ENCODE measurements at regions not wholly inside any gene's neighbourhood (a gene's known extent, or its start where the extent isn't known, plus 50 kb on each side); places are given as distances from the start of the nearest gene placed in this dataset.

- no peaks in the 10 kb centered on the region for H3K4me1 ChIP-seq (ENCODE audit: control insufficient read depth, extremely low read depth, insufficient read depth, low read length)
- H3K9ac ChIP-seq (ENCODE audit: insufficient read depth, low read length) = no peak overlapping the region
- DNase-seq (ENCODE audit: low read depth in 2 of 2) = no peak
- H3K4me3 ChIP-seq (replicated peaks in 1 of 4; ENCODE audit: control extremely low read depth in 1 of 4, insufficient read depth in 1 of 4, low read depth in 3 of 4, low read length in 4 of 4) = no peak overlapping the region
- no peak for TF ChIP-seq EZH2 (IDR thresholded peaks at IDR 0.05; ENCODE audit: low read length, missing control alignments)
- TF ChIP-seq, protein P1, sequence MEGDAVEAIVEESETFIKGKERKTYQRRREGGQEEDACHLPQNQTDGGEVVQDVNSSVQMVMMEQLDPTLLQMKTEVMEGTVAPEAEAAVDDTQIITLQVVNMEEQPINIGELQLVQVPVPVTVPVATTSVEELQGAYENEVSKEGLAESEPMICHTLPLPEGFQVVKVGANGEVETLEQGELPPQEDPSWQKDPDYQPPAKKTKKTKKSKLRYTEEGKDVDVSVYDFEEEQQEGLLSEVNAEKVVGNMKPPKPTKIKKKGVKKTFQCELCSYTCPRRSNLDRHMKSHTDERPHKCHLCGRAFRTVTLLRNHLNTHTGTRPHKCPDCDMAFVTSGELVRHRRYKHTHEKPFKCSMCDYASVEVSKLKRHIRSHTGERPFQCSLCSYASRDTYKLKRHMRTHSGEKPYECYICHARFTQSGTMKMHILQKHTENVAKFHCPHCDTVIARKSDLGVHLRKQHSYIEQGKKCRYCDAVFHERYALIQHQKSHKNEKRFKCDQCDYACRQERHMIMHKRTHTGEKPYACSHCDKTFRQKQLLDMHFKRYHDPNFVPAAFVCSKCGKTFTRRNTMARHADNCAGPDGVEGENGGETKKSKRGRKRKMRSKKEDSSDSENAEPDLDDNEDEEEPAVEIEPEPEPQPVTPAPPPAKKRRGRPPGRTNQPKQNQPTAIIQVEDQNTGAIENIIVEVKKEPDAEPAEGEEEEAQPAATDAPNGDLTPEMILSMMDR (conservative IDR thresholded peaks at IDR 0.05 in 1 of 2, IDR thresholded peaks at IDR 0.05 in 1 of 2; ENCODE audit: low read depth in 1 of 2, low read length in 2 of 2) = no peak
- no peak overlapping the region for H3K4me2 ChIP-seq (ENCODE audit: extremely low read depth, insufficient read depth, low read length)
- no peak overlapping the region for H3K27ac ChIP-seq (ENCODE audit: insufficient read depth, low read length)
- H3K27me3 ChIP-seq (ENCODE audit: control insufficient read depth, insufficient read depth, low read length) = no peaks in the 10 kb centered on the region
- H4K20me1 ChIP-seq (ENCODE audit: control insufficient read depth, extremely low read depth, insufficient read depth, low read length) = no peaks in the 10 kb centered on the region
- H3K79me2 ChIP-seq (ENCODE audit: control insufficient read depth, insufficient read depth, low read length) = no peaks in the 10 kb centered on the region
- no peaks in the 10 kb centered on the region for H3K36me3 ChIP-seq (ENCODE audit: control insufficient read depth, insufficient read depth, low read length)
- no peak overlapping the region for H2AFZ ChIP-seq (ENCODE audit: low read length)
- no peaks in the 10 kb centered on the region for H3K9me3 ChIP-seq (ENCODE audit: control insufficient read depth, insufficient read depth, low read depth, low read length)
Observed at GRCh38 chr6:14218519-14218800, 100.9 kb downstream of the CD83 start.

DNA sequence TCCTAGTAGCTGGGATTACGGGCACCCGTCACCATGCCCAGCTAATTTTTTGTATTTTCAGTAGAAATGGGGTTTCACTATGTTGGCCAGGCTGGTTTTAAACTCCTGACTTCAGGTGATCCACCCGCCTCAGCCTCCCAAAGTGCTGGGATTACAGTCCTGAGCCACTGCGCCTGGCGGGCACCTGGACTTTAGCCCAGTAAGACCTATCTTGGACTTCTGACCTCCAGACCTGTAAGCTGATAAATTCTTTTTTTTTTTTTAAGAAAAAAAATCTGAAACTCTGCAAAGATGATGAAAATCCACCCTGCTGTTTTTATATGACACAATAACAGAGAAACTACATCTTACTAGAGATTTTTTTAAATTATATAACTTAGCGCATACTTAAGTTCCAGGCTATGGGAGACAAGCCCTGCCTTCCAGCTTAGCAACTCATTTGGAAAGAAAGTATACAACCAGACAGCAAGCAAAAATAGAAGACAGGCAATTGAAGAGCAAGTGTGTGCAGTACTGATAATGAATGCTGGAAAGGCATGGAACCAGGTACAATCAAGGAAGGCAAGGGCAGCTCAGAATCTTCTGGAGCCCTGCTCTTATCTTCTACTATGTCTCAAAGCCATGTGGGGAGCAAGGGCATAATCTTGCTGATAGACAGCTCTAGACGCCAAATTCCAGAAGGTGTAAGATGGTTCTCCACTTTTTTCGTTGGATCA is 104.2 kb downstream of the CD83 start:
- Histone ChIP-seq H4K20me1 (ENCODE audit: control insufficient read depth, extremely low read depth, insufficient read depth, low read length) (no peaks in the 10 kb centered on the region), H3K27ac (ENCODE audit: insufficient read depth, low read length) (no peak overlapping the region), H2AFZ (ENCODE audit: low read length) (no peak overlapping the region), H3K4me1 (ENCODE audit: control insufficient read depth, extremely low read depth, insufficient read depth, low read length) (no peaks in the 10 kb centered on the region), H3K9ac (ENCODE audit: insufficient read depth, low read length) (no peak overlapping the region), H3K4me3 (replicated peaks in 1 of 4; ENCODE audit: control extremely low read depth in 1 of 4, insufficient read depth in 1 of 4, low read depth in 3 of 4, low read length in 4 of 4) (no peak overlapping the region), H3K79me2 (ENCODE audit: control insufficient read depth, insufficient read depth, low read length) (no peaks in the 10 kb centered on the region), H3K9me3 (ENCODE audit: control insufficient read depth, insufficient read depth, low read depth, low read length) (no peaks in the 10 kb centered on the region), H3K36me3 (ENCODE audit: control insufficient read depth, insufficient read depth, low read length) (no peaks in the 10 kb centered on the region), H3K4me2 (ENCODE audit: extremely low read depth, insufficient read depth, low read length) (no peak overlapping the region), H3K27me3 (ENCODE audit: control insufficient read depth, insufficient read depth, low read length) (no peaks in the 10 kb centered on the region)
- DNase-seq (ENCODE audit: low read depth in 2 of 2) = no peak
- TF ChIP-seq, protein P1 (conservative IDR thresholded peaks at IDR 0.05 in 1 of 2, IDR thresholded peaks at IDR 0.05 in 1 of 2; ENCODE audit: low read depth in 1 of 2, low read length in 2 of 2) = no peak
- no peak for TF ChIP-seq EZH2 (IDR thresholded peaks at IDR 0.05; ENCODE audit: low read length, missing control alignments)

DNA sequence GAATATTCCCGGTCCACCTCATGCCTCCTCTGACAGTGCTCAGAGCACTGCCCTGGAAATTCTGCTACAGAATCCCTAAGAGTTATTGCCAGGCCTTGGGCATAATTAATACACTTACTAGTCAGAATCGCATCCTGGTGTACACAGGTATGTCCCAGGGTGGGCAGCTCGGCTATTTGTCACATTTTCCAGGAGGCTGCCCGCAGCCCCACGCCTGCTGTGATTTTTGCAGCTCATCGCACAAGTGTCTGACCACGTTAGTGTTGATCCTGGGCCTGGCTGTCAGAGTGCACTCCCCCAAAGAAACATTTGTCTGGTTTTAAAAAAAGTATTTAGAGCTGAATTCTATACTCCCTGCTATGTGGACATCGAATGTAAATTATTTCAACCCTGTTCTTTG is 105.4 kb downstream of the CD83 start:
- H3K9me3 ChIP-seq (ENCODE audit: control insufficient read depth, insufficient read depth, low read depth, low read length) = no peaks in the 10 kb centered on the region
- no peaks in the 10 kb centered on the region for H3K27me3 ChIP-seq (ENCODE audit: control insufficient read depth, insufficient read depth, low read length)
- no peak overlapping the region for H3K4me2 ChIP-seq (ENCODE audit: extremely low read depth, insufficient read depth, low read length)
- H3K4me1 ChIP-seq (ENCODE audit: control insufficient read depth, extremely low read depth, insufficient read depth, low read length) = no peaks in the 10 kb centered on the region
- H3K36me3 ChIP-seq (ENCODE audit: control insufficient read depth, insufficient read depth, low read length) = no peaks in the 10 kb centered on the region
- DNase-seq (ENCODE audit: low read depth in 2 of 2) = no peak
- no peaks in the 10 kb centered on the region for H3K79me2 ChIP-seq (ENCODE audit: control insufficient read depth, insufficient read depth, low read length)
- H3K27ac ChIP-seq (ENCODE audit: insufficient read depth, low read length) = no peak overlapping the region
- no peak overlapping the region for H3K4me3 ChIP-seq (replicated peaks in 1 of 4; ENCODE audit: control extremely low read depth in 1 of 4, insufficient read depth in 1 of 4, low read depth in 3 of 4, low read length in 4 of 4)
- TF ChIP-seq, protein P1 (conservative IDR thresholded peaks at IDR 0.05 in 1 of 2, IDR thresholded peaks at IDR 0.05 in 1 of 2; ENCODE audit: low read depth in 1 of 2, low read length in 2 of 2) = no peak
- no peak for TF ChIP-seq EZH2 (IDR thresholded peaks at IDR 0.05; ENCODE audit: low read length, missing control alignments)
- no peaks in the 10 kb centered on the region for H4K20me1 ChIP-seq (ENCODE audit: control insufficient read depth, extremely low read depth, insufficient read depth, low read length)
- H2AFZ ChIP-seq (ENCODE audit: low read length) = no peak overlapping the region
- H3K9ac ChIP-seq (ENCODE audit: insufficient read depth, low read length) = no peak overlapping the region
